ENCODE measurements at regions not wholly inside any gene's neighbourhood (a gene's known extent, or its start where the extent isn't known, plus 50 kb on each side); places are given as distances from the start of the nearest gene placed in this dataset.

DNA sequence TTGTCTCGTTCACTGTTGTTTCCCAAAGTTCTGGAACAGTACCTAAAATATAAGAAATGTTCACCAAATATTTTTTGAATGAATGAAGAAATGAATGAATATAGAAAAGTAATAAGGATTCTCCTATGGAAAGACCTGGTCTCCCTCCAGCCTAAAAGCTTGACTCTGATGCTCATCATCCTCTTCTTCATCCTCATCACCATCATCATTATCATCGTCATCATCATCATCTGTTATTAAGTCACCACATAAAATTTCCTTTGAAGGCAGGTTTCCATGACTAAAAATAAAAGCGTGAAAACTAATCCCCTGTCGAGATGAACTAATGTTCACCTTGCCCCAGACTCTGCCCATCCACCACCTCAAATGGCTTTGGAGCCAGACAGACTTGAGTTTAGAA lies 181.4 kb upstream of the PRNP start:
- Histone ChIP-seq H3K27me3 (ENCODE audit: control insufficient read depth, insufficient read depth, low read length) (no peaks in the 10 kb centered on the region), H3K4me3 (ENCODE audit: low read depth, low read length) (no peak overlapping the region), H3K36me3 (ENCODE audit: control insufficient read depth, insufficient read depth, low read length) (no peaks in the 10 kb centered on the region)
- no peak for DNase-seq (ENCODE audit: low read depth)
- TF ChIP-seq CTCF (IDR thresholded peaks at IDR 0.05; ENCODE audit: insufficient read depth, low read length, poor library complexity, severe bottlenecking) = no peak

DNA sequence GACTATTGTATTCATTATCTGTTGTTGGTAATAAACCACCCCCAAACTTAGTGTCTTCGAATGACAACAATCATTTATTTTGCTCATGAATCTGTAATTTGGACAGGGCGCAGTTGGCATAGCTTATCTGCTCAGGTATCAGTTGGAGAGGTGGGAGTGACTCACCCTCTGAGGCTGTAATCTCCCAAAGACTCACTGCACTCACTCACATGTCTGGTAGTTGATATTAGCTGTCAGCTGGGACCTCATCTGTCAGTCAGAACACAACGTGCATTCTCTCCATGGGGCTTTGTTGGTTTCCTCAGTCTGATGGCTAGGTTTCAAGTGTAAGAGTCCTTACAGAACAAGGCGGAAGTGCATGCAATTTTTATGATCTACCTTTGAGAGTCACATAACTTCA lies 183.5 kb upstream of the PRNP start:
- no peak for TF ChIP-seq CTCF (IDR thresholded peaks at IDR 0.05; ENCODE audit: insufficient read depth, low read length, poor library complexity, severe bottlenecking)
- H3K36me3 ChIP-seq (ENCODE audit: control insufficient read depth, insufficient read depth, low read length) = no peaks in the 10 kb centered on the region
- no peak overlapping the region for H3K4me3 ChIP-seq (ENCODE audit: low read depth, low read length)
- DNase-seq (ENCODE audit: low read depth) = no peak
- no peaks in the 10 kb centered on the region for H3K27me3 ChIP-seq (ENCODE audit: control insufficient read depth, insufficient read depth, low read length)

GRCh38 chr20:4493386-4493785 lies 192.9 kb upstream of the PRNP start:
- TF ChIP-seq CTCF (IDR thresholded peaks at IDR 0.05; ENCODE audit: insufficient read depth, low read length, poor library complexity, severe bottlenecking) = no peak
- Histone ChIP-seq H3K36me3 (ENCODE audit: control insufficient read depth, insufficient read depth, low read length) (no peaks in the 10 kb centered on the region), H3K4me3 (ENCODE audit: low read depth, low read length) (no peak overlapping the region), H3K27me3 (ENCODE audit: control insufficient read depth, insufficient read depth, low read length) (no peaks in the 10 kb centered on the region)
- no peak for DNase-seq (ENCODE audit: low read depth)

DNA sequence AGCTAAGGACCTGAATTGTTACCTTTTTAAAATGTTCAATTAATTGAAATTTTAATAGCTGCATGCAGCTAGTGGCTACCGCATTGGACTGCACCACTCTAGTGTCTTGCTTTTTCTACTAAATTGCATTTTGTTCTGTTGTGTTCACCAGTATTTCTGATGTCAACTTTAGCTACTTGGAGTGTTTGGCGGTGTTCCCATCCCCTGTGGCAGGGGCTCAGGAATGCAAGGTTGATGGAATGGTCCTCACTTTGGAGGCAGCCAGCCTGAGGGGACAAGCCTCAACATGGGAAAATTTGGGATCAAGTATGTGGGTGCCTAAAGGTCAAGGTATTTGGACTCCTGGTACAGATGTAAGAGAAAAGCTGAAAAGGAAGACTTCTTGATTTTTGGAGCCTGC lies 194.6 kb upstream of the PRNP start:
- H3K36me3 ChIP-seq (ENCODE audit: control insufficient read depth, insufficient read depth, low read length) = no peaks in the 10 kb centered on the region
- no peak for TF ChIP-seq CTCF (IDR thresholded peaks at IDR 0.05; ENCODE audit: insufficient read depth, low read length, poor library complexity, severe bottlenecking)
- DNase-seq (ENCODE audit: low read depth) = no peak
- no peak overlapping the region for H3K4me3 ChIP-seq (ENCODE audit: low read depth, low read length)
- no peaks in the 10 kb centered on the region for H3K27me3 ChIP-seq (ENCODE audit: control insufficient read depth, insufficient read depth, low read length)

DNA sequence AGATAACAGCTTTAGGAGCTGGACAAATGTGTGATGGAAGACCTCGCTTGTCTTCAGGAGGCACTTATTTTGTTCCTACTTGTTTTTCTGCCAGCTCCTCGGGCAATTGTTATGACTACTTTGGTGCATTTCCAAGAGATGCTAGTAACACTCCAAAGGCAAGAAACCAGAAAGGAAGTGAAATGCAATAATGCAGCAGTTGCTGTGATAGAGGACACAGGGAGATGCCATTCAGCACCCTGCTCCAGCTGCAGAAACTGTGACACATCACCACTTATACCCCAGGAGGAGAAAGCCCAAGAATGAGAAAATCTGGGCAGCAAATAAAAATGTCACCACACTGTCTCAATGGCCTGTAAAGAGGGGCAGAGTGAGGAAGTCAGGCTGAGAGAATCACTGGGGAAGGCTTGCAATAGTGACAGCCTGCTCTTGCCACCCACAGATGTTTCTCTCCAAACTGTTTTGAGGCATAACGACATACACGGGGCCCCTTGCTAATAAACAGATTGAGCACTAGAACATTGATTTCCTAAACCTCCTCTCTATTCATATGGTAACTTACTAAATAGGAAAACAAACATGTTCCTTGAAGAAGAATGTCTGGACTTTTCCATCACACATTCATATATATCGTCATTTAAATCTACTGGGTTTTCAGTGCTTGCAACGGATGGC lies 195.5 kb upstream of the PRNP start:
- no peaks in the 10 kb centered on the region for H3K27me3 ChIP-seq (ENCODE audit: control insufficient read depth, insufficient read depth, low read length)
- no peaks in the 10 kb centered on the region for H3K36me3 ChIP-seq (ENCODE audit: control insufficient read depth, insufficient read depth, low read length)
- H3K4me3 ChIP-seq (ENCODE audit: low read depth, low read length) = no peak overlapping the region
- no peak for DNase-seq (ENCODE audit: low read depth)
- TF ChIP-seq CTCF (IDR thresholded peaks at IDR 0.05; ENCODE audit: insufficient read depth, low read length, poor library complexity, severe bottlenecking) = no peak

DNA sequence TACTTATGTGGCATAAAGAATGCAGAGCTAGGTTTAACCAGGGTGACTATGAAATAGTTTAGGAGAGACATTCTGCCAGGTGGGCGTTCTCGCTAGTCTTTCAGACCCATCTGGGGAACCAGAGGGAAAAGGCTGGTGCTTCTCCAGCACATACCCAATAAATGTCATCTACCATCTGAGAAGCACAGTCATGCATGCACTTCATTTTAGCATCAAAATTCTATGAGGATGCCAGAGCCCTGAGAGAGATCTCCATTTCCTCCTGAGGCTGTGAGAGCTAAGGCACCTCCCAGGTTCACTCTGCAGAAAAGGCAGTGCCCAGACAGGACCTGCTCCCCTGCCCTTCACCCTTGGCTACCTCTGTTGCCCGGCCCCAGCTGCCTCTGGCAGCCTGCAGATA lies 196.2 kb upstream of the PRNP start:
- Histone ChIP-seq H3K27me3 (ENCODE audit: control insufficient read depth, insufficient read depth, low read length) (no peaks in the 10 kb centered on the region), H3K4me3 (ENCODE audit: low read depth, low read length) (no peak overlapping the region), H3K36me3 (ENCODE audit: control insufficient read depth, insufficient read depth, low read length) (no peaks in the 10 kb centered on the region)
- DNase-seq (ENCODE audit: low read depth) = no peak
- no peak for TF ChIP-seq CTCF (IDR thresholded peaks at IDR 0.05; ENCODE audit: insufficient read depth, low read length, poor library complexity, severe bottlenecking)
